Heart left ventricle (tissue), 13 donors: ENCODE measurements at regions not wholly inside any gene's neighbourhood (a gene's known extent, or its start where the extent isn't known, plus 50 kb on each side); places are given as distances from the start of the nearest gene placed in this dataset.

Experiments used
- CTCF ChIP-seq, 12 donors: fragments of 200-600 bp; sonication (generic) in 4 of 12; IDR thresholded peaks; one replicate each; pipeline versions ENCODE4 v1.5.0 to v1.8.0; 2018 to 2022; ENCODE audit warnings: antibody characterized with exemption in 12 of 12, mild to moderate bottlenecking in 5 of 12
- POLR2A ChIP-seq, 2 donors: fragments of 450-650 bp; IDR thresholded peaks; one replicate each; pipeline ENCODE4 v1.6.1; 2017; ENCODE audit warnings: antibody characterized with exemption in 2 of 2, mild to moderate bottlenecking in 2 of 2, moderate library complexity in 2 of 2
- donor health status: ischemic (EF 13 %, LVEDD 7.1; RV severe dilation, severe dysfunction).
- donor health status: DM: no; HTN: yes; CAD: no.
- donor health status: DM: no; HTN: no; CAD: no.
- donor health status: ischemic (EF 25% LVEDD 6.9; RV normal size, moderate dysfunction).
- donor health status: ischemic (EF 25% LVEDD 5.7; RV mildly dilated, moderate dysfunction).
- donor health status: ischemic (EF 35%, LVEDD 5.7; RV mildly dilated, moderate dysfunction).
- donor health status: nonischemic (EF 11% LVEDD 7.7; RV severe dilation, severe dysfunction).
- donor health status: DM: yes; HTN: yes; CAD: no.
- donor health status: PGD.
- donor health status: ischemic (EF 29% LVEDD 5.4; RV normal size, mild dysfunction).
- donor health status: nonischemic (EF 23%, LVEDD 6.1; RV moderate dilation, normal function).

- TF ChIP-seq CTCF (IDR thresholded peaks at IDR 0.05) (no peak), POLR2A (IDR thresholded peaks at IDR 0.05) (no peak)
These were observed 249.1 kb downstream of the MIAT start for GRCh38 chr22:26906464-26906863.
